Activated T-helper 1 cell treated with anti-CD3 and anti-CD28 coated beads, Interleukin-12 subunit alpha, Interleukin-12 subunit beta, Interleukin-2, Interleukin-4 antibody, amounts not matched to agents 30 ng/mL and 10 ng/mL and 1 ng/mL, durations not matched to agents 14 hours and 24 hours and 36 hours (primary cell): ENCODE measurements at regions not wholly inside any gene's neighbourhood (a gene's known extent, or its start where the extent isn't known, plus 50 kb on each side); places are given as distances from the start of the nearest gene placed in this dataset.

ENCODE experiments used
- DNase-seq: peaks from one replicate; pipeline ENCODE4 v3.0.0; 2021; ENCODE audit warnings: low spot score
- H3K27ac Mint-ChIP-seq: one replicate; pipeline ENCODE4 v1.8.0; 2021; ENCODE audit warnings: mild to moderate bottlenecking, mixed read lengths
- H3K27me3 Mint-ChIP-seq: one replicate; pipeline ENCODE4 v1.8.0; 2022; ENCODE audit warnings: mild to moderate bottlenecking, moderate library complexity, mixed read lengths; ENCODE audit not compliant: insufficient read depth
- H3K36me3 Mint-ChIP-seq: one replicate; pipeline ENCODE4 v1.8.0; 2021; ENCODE audit warnings: low read depth, mixed read lengths
- H3K4me1 Mint-ChIP-seq: one replicate; pipeline ENCODE4 v1.8.0; 2021; ENCODE audit warnings: low read depth, mixed read lengths
- H3K4me3 Mint-ChIP-seq: one replicate; pipeline ENCODE4 v1.8.0; 2021; ENCODE audit warnings: mild to moderate bottlenecking, moderate library complexity, mixed read lengths
- H3K9me3 Mint-ChIP-seq: one replicate; pipeline ENCODE4 v1.8.0; 2021; ENCODE audit warnings: mixed read lengths
- intact Hi-C: fragments of 100-400 bp; cut with micrococcal nuclease; formaldehyde crosslinking; loops from one replicate; pipeline ENCODE4 v1.15.1; 2024

DNA sequence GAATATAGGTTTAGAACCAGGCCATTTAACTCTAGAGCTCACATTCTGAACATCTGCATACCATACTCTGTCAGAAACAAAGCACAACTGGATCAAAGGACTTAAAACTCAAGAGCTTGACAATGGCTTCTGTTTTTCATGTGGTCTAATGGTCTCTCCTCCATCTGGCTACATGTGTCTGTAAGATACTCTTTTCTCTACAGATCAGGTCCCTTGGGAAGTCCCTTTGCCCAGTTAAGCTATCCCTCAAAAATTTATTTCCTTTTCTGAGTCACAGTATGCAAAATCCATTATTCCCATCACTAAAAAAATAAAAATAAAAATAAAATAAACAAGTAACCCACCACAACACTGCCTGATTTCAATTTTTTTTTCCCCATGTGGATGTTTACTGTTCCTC, 357.0 kb upstream of the PRMT6 start:
- peaks cover 8% of the 10 kb centered on the region for H3K9me3 Mint-ChIP-seq
- H3K4me1 Mint-ChIP-seq, result no peaks in the 10 kb centered on the region
- intact Hi-C loops, result no loop called here
- no peak for DNase-seq
- H3K27me3 Mint-ChIP-seq, result no peaks in the 10 kb centered on the region
- no peaks in the 10 kb centered on the region for H3K36me3 Mint-ChIP-seq
- H3K4me3 Mint-ChIP-seq, result no peak overlapping the region
- no peak overlapping the region for H3K27ac Mint-ChIP-seq

DNA sequence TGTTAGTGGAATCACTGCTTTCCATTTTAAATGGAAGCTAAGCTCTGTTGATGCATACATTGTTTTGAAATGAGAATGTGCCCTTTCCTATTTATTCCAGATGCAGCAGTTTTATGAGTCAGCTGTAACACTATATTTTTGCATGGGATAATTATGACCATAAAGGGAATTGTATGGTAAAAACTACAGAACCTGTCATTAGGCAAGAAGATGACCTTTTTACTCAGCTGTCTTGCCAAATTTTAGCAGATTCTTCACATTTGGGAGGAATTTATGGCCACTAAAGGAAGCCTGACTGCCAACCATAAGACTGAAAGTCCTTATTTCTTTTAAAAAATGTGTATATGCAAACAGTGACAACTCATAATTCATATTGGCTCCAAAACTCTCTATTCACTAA, 356.3 kb upstream of the PRMT6 start:
- Mint-ChIP-seq H3K27me3 (no peaks in the 10 kb centered on the region), H3K4me1 (no peaks in the 10 kb centered on the region), H3K36me3 (no peaks in the 10 kb centered on the region), H3K4me3 (no peak overlapping the region), H3K27ac (no peak overlapping the region), H3K9me3 (peaks cover 8% of the 10 kb centered on the region)
- intact Hi-C loops, result no loop called here
- DNase-seq, result no peak

DNA sequence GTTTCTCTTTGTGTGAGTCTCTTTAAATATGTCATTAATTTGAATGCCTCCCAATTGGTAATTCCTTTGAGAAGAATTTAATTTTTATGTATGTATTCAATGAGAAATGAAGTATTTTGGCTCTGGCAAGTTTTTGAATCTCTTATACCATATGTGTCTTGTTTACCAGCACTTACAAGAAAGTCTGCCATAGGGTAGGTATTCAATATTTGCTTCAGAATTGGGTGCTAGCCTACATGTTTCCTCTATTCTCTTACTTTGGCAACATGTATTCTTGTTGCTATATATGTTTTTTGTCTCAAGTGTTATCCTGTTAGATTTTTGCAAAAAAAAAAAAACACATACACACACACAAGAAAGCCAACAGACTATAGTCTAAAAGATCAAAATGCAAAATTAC, 350.5 kb upstream of the PRMT6 start:
- Mint-ChIP-seq H3K27me3 (no peaks in the 10 kb centered on the region), H3K9me3 (no peaks in the 10 kb centered on the region)

DNA sequence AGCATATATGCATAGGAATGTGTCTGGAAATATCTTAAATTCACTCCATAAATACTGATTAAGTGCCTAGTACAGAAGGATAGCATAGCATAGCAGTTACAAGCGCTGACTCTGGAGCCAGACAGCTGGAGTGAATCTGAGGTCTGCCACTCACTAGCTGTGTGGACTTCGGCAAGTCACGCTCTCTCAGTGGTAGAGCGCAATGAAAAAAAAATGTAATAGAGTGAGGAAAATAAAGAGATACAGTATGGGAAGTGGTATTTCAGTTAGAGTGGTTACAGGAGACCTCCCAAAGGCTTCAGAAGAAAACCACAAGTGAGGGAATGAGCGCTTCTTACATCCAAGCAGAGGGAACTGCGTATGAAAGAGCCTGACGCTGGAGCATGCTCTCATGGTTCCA, 338.9 kb upstream of the PRMT6 start:
- Mint-ChIP-seq H3K27ac (no peak overlapping the region), H3K4me1 (no peaks in the 10 kb centered on the region), H3K9me3 (peaks cover 3% of the 10 kb centered on the region), H3K4me3 (no peak overlapping the region), H3K36me3 (no peaks in the 10 kb centered on the region), H3K27me3 (no peaks in the 10 kb centered on the region)
- intact Hi-C loops, result no loop called here
- no peak for DNase-seq

More for the DNA sequence above, 350.5 kb upstream of the PRMT6 start:
- no peak overlapping the region for H3K4me3 Mint-ChIP-seq
- no peak for DNase-seq
- no peaks in the 10 kb centered on the region for H3K36me3 Mint-ChIP-seq
- intact Hi-C loops, result no loop called here
- H3K4me1 Mint-ChIP-seq, result no peaks in the 10 kb centered on the region
- no peak overlapping the region for H3K27ac Mint-ChIP-seq

GRCh38 chr1:106721790-106722189, 334.7 kb upstream of the PRMT6 start:
- no peak overlapping the region for H3K27ac Mint-ChIP-seq
- H3K9me3 Mint-ChIP-seq, result no peaks in the 10 kb centered on the region
- no peak for DNase-seq
- H3K27me3 Mint-ChIP-seq, result no peaks in the 10 kb centered on the region
- H3K4me3 Mint-ChIP-seq, result no peak overlapping the region
- H3K36me3 Mint-ChIP-seq, result no peaks in the 10 kb centered on the region
- intact Hi-C loops, result no loop called here
- H3K4me1 Mint-ChIP-seq, result no peaks in the 10 kb centered on the region

DNA sequence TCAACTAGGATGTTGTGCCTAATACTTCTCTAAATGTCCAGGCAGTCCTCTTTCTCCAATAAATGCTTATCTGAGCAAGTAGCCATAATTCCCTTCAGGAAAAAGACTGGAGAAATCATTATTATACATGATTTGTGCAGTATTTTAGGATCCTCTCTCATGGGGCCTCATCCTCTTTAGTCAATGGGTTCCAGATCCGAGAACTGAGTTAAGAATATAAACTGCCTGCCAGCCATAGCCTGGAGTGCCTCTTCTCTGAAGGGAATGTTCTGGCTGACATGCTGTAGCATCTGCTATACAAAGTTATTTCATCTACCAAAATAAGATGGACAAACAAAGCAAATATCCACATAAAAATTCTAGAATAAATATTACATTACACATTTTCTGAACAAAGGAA, 334.0 kb upstream of the PRMT6 start:
- Mint-ChIP-seq H3K4me1 (no peaks in the 10 kb centered on the region), H3K36me3 (no peaks in the 10 kb centered on the region), H3K27ac (no peak overlapping the region), H3K27me3 (no peaks in the 10 kb centered on the region), H3K4me3 (no peak overlapping the region), H3K9me3 (no peaks in the 10 kb centered on the region)
- intact Hi-C loops, result no loop called here
- no peak for DNase-seq

- H3K36me3 Mint-ChIP-seq, result no peaks in the 10 kb centered on the region
- H3K27ac Mint-ChIP-seq, result no peak overlapping the region
- H3K4me3 Mint-ChIP-seq, result no peak overlapping the region
- no peaks in the 10 kb centered on the region for H3K4me1 Mint-ChIP-seq
- intact Hi-C loops, result no loop called here
- no peaks in the 10 kb centered on the region for H3K9me3 Mint-ChIP-seq
- H3K27me3 Mint-ChIP-seq, result no peaks in the 10 kb centered on the region
- no peak for DNase-seq
Observed at GRCh38 chr1:106727171-106727570, 329.3 kb upstream of the PRMT6 start.

DNA sequence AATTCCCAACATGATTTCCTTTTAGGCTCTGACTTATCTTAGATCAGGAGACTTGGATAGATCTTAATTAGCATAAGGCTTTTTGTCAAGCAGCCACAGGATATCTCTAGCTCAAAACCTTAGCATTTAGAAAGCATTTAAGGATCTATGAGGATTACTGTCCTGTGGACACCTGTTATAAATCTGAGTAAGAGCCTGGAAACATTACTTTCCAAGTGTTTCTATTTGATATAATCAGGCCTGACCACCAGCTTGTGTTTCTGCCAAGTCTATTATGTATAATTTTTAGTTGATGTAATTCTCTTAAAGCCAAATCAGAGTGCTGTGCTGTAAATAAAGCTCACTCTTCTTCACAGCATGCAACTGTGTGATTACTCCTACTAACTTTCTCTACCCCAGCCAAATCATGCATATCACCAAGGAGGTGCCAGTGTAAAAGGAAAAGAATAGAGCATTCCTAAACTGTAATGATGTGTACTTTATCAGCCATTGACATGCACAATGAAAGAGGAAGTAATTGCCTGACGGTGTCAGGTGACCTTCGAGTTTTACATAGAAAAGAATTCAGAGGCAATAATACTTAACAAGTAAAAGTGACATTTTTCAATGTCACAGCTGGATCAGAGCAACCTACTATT, 309.9 kb upstream of the PRMT6 start:
- H3K4me3 Mint-ChIP-seq, result no peak overlapping the region
- intact Hi-C loops, result no loop called here
- H3K27me3 Mint-ChIP-seq, result no peaks in the 10 kb centered on the region
- H3K9me3 Mint-ChIP-seq, result no peaks in the 10 kb centered on the region
- no peak for DNase-seq
- no peaks in the 10 kb centered on the region for H3K4me1 Mint-ChIP-seq
- no peaks in the 10 kb centered on the region for H3K36me3 Mint-ChIP-seq
- no peak overlapping the region for H3K27ac Mint-ChIP-seq

DNA sequence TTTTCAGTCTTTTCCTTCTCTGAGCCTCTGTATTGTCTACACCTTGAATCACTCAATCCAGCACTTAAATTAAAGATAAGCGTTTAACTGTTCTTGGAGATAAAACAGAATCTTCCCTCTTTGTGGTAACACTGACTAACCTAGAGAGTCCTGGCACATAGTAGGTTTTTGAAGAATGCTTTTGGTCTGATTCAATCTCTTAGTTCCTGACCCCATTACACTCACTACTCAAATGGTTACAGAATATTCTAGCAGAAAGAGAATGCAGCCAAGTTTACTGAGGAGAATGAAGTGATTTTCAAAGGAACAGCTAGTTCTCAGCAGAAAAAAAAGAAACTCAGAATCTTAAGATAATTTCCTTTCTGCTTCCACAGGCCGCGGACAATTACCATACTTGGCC, 309.2 kb upstream of the PRMT6 start:
- intact Hi-C loops, result no loop called here
- no peaks in the 10 kb centered on the region for H3K36me3 Mint-ChIP-seq
- H3K4me3 Mint-ChIP-seq, result no peak overlapping the region
- H3K27ac Mint-ChIP-seq, result no peak overlapping the region
- H3K27me3 Mint-ChIP-seq, result no peaks in the 10 kb centered on the region
- H3K9me3 Mint-ChIP-seq, result no peaks in the 10 kb centered on the region
- H3K4me1 Mint-ChIP-seq, result no peaks in the 10 kb centered on the region
- no peak for DNase-seq

GRCh38 chr1:106747791-106748190, 308.7 kb upstream of the PRMT6 start:
- H3K4me1 Mint-ChIP-seq, result no peaks in the 10 kb centered on the region
- DNase-seq, result no peak
- no peaks in the 10 kb centered on the region for H3K9me3 Mint-ChIP-seq
- intact Hi-C loops, result no loop called here
- H3K27me3 Mint-ChIP-seq, result no peaks in the 10 kb centered on the region
- H3K27ac Mint-ChIP-seq, result no peak overlapping the region
- H3K4me3 Mint-ChIP-seq, result no peak overlapping the region
- no peaks in the 10 kb centered on the region for H3K36me3 Mint-ChIP-seq

DNA sequence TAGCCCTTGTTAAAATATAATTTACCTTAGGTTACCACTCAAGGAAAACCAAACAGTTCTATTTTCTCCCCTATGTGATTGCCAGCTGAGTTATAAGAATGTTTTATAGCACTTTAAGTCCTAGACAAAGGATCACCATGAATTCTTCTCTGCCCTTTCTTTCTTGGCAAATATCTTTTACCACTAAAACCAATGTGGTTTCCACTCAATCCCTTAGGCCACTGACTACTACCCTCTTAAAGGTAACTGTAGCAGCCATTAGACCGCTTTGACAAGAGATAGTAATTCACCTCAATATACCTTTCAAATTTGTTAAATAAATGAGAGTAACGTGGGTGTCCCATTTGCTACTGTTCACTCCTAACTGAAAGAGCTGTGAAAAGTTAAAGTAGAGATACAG, 307.9 kb upstream of the PRMT6 start:
- no peak for DNase-seq
- H3K27ac Mint-ChIP-seq, result no peak overlapping the region
- no peaks in the 10 kb centered on the region for H3K36me3 Mint-ChIP-seq
- H3K4me1 Mint-ChIP-seq, result no peaks in the 10 kb centered on the region
- H3K9me3 Mint-ChIP-seq, result no peaks in the 10 kb centered on the region
- no peak overlapping the region for H3K4me3 Mint-ChIP-seq
- intact Hi-C loops, result no loop called here
- H3K27me3 Mint-ChIP-seq, result no peaks in the 10 kb centered on the region

DNA sequence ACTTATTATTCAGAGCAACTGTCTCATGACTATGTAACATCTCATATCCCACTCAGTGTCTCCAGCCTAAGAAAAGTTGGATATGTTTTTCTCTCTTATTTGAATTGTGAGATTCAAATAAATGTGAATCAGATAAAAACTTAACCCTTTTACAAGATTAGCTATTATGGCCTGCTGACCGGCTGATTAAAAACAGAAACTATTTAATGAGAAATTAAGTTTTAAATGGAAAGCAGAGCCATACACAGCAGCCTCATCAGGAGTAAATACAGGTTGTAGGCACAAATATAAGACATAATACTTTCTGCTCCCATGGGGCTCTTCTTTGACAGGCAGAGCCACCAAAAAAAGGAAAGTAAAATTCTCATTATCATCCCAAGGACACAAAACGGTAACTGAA, 307.0 kb upstream of the PRMT6 start:
- Mint-ChIP-seq H3K9me3 (no peaks in the 10 kb centered on the region), H3K4me3 (no peak overlapping the region), H3K4me1 (no peaks in the 10 kb centered on the region), H3K27ac (no peak overlapping the region), H3K36me3 (no peaks in the 10 kb centered on the region), H3K27me3 (no peaks in the 10 kb centered on the region)
- intact Hi-C loops, result no loop called here
- no peak for DNase-seq

- no peak for DNase-seq
- Mint-ChIP-seq H3K9me3 (no peaks in the 10 kb centered on the region), H3K27me3 (no peaks in the 10 kb centered on the region)
Observed at GRCh38 chr1:106749906-106750305, 306.6 kb upstream of the PRMT6 start.

DNA sequence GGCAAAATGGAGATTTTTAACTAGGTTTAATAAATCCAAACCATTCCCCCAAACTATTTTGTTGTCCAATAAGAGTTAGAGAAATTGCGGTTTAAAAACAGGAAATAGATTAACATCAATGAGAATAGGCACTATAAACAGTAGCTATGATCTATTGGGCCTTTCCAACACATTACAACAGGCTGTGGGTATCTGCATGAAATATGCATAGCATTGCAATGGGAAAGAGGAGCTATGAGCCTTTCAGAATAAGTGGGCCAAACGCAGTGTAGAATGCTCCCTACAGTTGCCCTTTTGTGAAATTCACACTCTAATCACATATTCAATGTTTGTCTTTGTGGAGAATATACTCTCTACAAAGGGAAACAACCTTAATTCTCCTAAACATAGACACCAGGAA, 305.5 kb upstream of the PRMT6 start:
- H3K9me3 Mint-ChIP-seq, result no peaks in the 10 kb centered on the region
- no peaks in the 10 kb centered on the region for H3K4me1 Mint-ChIP-seq
- no peaks in the 10 kb centered on the region for H3K27me3 Mint-ChIP-seq
- no peak for DNase-seq
- intact Hi-C loops, result no loop called here
- no peak overlapping the region for H3K4me3 Mint-ChIP-seq
- no peak overlapping the region for H3K27ac Mint-ChIP-seq
- no peaks in the 10 kb centered on the region for H3K36me3 Mint-ChIP-seq

More at GRCh38 chr1:106749906-106750305, 306.6 kb upstream of the PRMT6 start:
- no peak overlapping the region for H3K4me3 Mint-ChIP-seq
- H3K4me1 Mint-ChIP-seq, result no peaks in the 10 kb centered on the region
- H3K36me3 Mint-ChIP-seq, result no peaks in the 10 kb centered on the region
- intact Hi-C loops, result no loop called here
- H3K27ac Mint-ChIP-seq, result no peak overlapping the region
